ENCODE measurements at regions not wholly inside any gene's neighbourhood (a gene's known extent, or its start where the extent isn't known, plus 50 kb on each side); places are given as distances from the start of the nearest gene placed in this dataset.

- DNase-seq (no peak), ATAC-seq (ENCODE audit: poor library complexity) (no peak)
- CTCF ChIA-PET: no interaction called here
- no peaks in the 10 kb centered on the region for H3K27me3 Mint-ChIP-seq
- intact Hi-C loops (cut with DNase I, micrococcal nuclease): no loop called here
- no peak for TF ChIP-seq CTCF (IDR thresholded peaks at IDR 0.05)
- H3K9me3 Mint-ChIP-seq: no peaks in the 10 kb centered on the region
- H3K4me3 Mint-ChIP-seq: no peak overlapping the region
- H3K4me1 ChIP-seq (ENCODE audit: insufficient read depth, low read length): no peaks in the 10 kb centered on the region
- no peak overlapping the region for H3K4me3 ChIP-seq (ENCODE audit: low read length)
- no peaks in the 10 kb centered on the region for H3K27me3 ChIP-seq (ENCODE audit: control insufficient read depth in 1 of 2, insufficient read depth in 2 of 2, low read length in 2 of 2)
- POLR2A ChIA-PET: no interaction called here
- no peaks in the 10 kb centered on the region for H3K9me3 ChIP-seq (ENCODE audit: control insufficient read depth in 1 of 2, insufficient read depth in 1 of 2, low read length in 2 of 2)
- no peaks in the 10 kb centered on the region for H3K36me3 Mint-ChIP-seq (ENCODE audit: low read depth)
- H3K27ac Mint-ChIP-seq: no peak overlapping the region
- H3K27ac ChIP-seq (ENCODE audit: low read depth in 1 of 2, low read length in 2 of 2): no peak overlapping the region
- H3K36me3 ChIP-seq (ENCODE audit: insufficient read depth, low read length): no peaks in the 10 kb centered on the region
- H3K4me1 Mint-ChIP-seq (ENCODE audit: low read depth): no peaks in the 10 kb centered on the region
These were observed 344.8 kb downstream of the DEPDC1B start for GRCh38 chr5:60355181-60355580.

- Mint-ChIP-seq H3K27ac (no peak overlapping the region), H3K27me3 (no peaks in the 10 kb centered on the region), H3K4me1 (ENCODE audit: low read depth) (no peaks in the 10 kb centered on the region), H3K4me3 (no peak overlapping the region), H3K36me3 (ENCODE audit: low read depth) (no peaks in the 10 kb centered on the region), H3K9me3 (no peaks in the 10 kb centered on the region)
- ChIA-PET CTCF (no interaction called here), POLR2A (no interaction called here)
- Histone ChIP-seq H3K4me3 (ENCODE audit: low read length) (no peak overlapping the region), H3K27me3 (ENCODE audit: control insufficient read depth in 1 of 2, insufficient read depth in 2 of 2, low read length in 2 of 2) (no peaks in the 10 kb centered on the region), H3K4me1 (ENCODE audit: insufficient read depth, low read length) (no peaks in the 10 kb centered on the region), H3K27ac (ENCODE audit: low read depth in 1 of 2, low read length in 2 of 2) (no peak overlapping the region), H3K9me3 (ENCODE audit: control insufficient read depth in 1 of 2, insufficient read depth in 1 of 2, low read length in 2 of 2) (no peaks in the 10 kb centered on the region), H3K36me3 (ENCODE audit: insufficient read depth, low read length) (no peaks in the 10 kb centered on the region)
- intact Hi-C loops (cut with DNase I, micrococcal nuclease): no loop called here
- no peak for TF ChIP-seq CTCF (IDR thresholded peaks at IDR 0.05)
- DNase-seq (no peak), ATAC-seq (ENCODE audit: poor library complexity) (no peak)
These were observed 345.7 kb downstream of the DEPDC1B start for GRCh38 chr5:60354311-60354710.

GRCh38 chr5:60352992-60353599 is 346.9 kb downstream of the DEPDC1B start:
- no peaks in the 10 kb centered on the region for H3K27me3 Mint-ChIP-seq
- Histone ChIP-seq H3K4me3 (ENCODE audit: low read length) (no peak overlapping the region), H3K9me3 (ENCODE audit: control insufficient read depth in 1 of 2, insufficient read depth in 1 of 2, low read length in 2 of 2) (no peaks in the 10 kb centered on the region), H3K36me3 (ENCODE audit: insufficient read depth, low read length) (no peaks in the 10 kb centered on the region), H3K27me3 (ENCODE audit: control insufficient read depth in 1 of 2, insufficient read depth in 2 of 2, low read length in 2 of 2) (no peaks in the 10 kb centered on the region), H3K4me1 (ENCODE audit: insufficient read depth, low read length) (no peaks in the 10 kb centered on the region), H3K27ac (ENCODE audit: low read depth in 1 of 2, low read length in 2 of 2) (no peak overlapping the region)
- H3K4me3 Mint-ChIP-seq: no peak overlapping the region
- DNase-seq (no peak), ATAC-seq (ENCODE audit: poor library complexity) (no peak)
- CTCF ChIA-PET: no interaction called here
- H3K27ac Mint-ChIP-seq: no peak overlapping the region
- H3K9me3 Mint-ChIP-seq: no peaks in the 10 kb centered on the region
- intact Hi-C loops (cut with DNase I, micrococcal nuclease): no loop called here
- TF ChIP-seq CTCF (IDR thresholded peaks at IDR 0.05): no peak
- POLR2A ChIA-PET: no interaction called here
- H3K36me3 Mint-ChIP-seq (ENCODE audit: low read depth): no peaks in the 10 kb centered on the region
- H3K4me1 Mint-ChIP-seq (ENCODE audit: low read depth): no peaks in the 10 kb centered on the region
